Right ventricle myocardium superior (tissue), 1 donor: ENCODE measurements at regions not wholly inside any gene's neighbourhood (a gene's known extent, or its start where the extent isn't known, plus 50 kb on each side); places are given as distances from the start of the nearest gene placed in this dataset.

Experiments used
- ATAC-seq: fragments of 200-7000 bp; cut with Tn5 transposase; one replicate; pipeline ENCODE4 v1.9.1; 2020; ENCODE audit warnings: mild to moderate bottlenecking; ENCODE audit not compliant: poor library complexity
- DNase-seq: peaks from one replicate; pipeline ENCODE4 v3.0.0-alpha.2; 2020
- intact Hi-C: fragments of 100-400 bp; cut with DNase I; formaldehyde crosslinking; loops from one replicate; pipeline ENCODE4 v1.11.2; 2022
- donor health status: DM: no; HTN: yes; CAD: no; lungs with severe emphysema.

DNA sequence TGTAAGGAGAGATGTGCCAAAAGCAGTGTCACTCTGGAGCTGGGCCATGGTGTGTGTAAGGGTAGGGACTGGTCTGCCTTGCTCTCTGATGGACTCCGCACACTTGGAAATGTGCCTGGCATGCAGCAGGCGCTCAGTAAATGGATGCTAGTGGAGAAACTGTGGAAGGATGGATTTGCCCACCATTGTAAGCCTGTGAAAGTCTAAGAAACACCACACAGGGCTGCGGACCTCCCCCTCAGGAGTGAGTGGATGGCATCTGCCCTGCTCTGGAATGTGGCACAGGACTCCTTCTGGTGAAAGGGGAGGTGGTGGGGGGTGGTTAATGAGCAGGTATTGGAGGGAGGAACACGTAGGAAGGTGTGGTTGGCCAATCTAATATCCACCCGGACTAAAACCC lies 62.2 kb upstream of the ACAN start:
- intact Hi-C loops, result no loop called here
- ATAC-seq (no peak), DNase-seq (no peak)

DNA sequence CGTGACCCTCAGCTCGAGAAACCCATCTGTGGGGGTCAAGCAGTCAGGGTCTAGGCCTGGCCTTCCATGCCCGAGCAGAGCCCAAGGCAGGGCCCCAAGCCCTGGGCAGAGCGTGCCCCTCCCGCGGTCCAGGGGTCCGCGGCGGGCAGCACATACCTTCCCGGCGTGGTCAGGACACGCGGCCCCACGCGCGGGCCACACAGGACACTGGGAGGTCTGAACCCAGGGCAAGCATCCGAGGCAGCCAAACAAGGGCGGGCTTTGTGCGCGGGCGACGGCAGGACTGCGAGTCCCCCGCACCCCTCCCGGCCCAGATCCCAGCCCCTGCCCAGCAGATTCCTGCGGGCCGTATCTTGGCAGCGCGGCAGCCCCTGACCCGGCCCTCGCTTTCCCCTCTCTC lies 61.6 kb upstream of the ACAN start:
- intact Hi-C loops, result no loop called here
- ATAC-seq (no peak), DNase-seq (no peak)

DNA sequence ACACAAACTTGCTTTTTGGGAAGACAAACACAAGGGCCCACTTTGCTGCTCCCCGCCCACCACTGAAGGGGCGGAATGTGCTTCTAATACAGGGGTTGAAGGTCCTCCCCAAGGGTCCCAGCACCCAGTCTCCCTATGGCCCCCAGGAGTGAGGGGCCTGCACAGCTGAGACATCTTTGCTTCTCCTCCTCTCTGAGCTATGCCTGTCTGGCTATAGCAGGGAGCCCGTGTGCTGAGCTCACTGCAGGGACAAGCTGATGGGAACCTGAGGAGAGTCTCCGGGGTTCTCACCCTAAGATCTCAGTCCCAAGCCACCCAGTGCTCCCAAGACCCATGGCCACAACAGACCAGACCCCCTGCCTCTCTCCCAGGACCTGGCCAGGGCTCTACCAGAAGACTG lies 61.1 kb upstream of the ACAN start:
- DNase-seq, result no peak
- intact Hi-C loops, result no loop called here
- no peak for ATAC-seq

DNA sequence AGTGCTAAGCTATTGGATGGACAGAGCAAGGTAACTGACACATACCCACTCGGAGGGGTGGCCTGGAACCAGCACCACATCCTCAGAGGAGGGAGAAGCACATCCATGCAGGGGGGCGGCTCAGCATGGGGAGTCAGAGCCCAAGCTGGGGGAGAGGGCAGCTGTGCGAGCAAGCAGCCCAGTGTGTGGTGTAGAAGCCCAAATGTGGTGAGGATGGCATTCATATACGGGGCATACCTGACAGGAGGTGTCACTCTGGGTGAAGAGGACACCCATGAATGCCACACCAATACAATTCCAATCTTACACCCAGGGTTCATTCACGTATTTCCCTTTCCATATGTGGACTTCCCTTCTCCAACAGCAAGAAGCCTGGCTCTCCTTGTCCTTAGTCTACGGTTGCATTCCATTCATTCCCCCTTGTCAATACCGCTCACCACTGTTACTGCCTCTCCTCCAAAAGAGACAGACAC lies 58.7 kb upstream of the ACAN start:
- intact Hi-C loops, result no loop called here
- DNase-seq, result no peak
- ATAC-seq, result no peak

DNA sequence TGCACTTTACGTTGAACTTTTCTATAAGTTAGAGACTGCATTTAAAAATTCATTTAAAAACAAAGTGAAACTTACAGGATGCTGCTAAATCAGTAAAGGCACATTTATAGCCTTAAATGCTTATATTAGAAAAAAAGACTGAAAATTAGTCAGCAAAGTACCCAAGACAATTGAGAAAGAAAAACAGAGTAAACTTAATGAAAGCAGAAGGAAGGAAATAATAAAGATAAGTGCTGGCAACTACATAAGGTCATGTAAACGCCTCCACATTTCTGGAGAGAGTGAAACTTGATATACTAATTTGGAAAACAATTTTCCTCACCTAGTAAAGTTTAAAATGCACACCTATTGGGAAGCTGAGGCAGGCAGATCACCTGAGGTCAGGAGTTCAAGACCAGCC lies 58.2 kb upstream of the ACAN start:
- ATAC-seq (no peak), DNase-seq (no peak)
- intact Hi-C loops, result no loop called here

DNA sequence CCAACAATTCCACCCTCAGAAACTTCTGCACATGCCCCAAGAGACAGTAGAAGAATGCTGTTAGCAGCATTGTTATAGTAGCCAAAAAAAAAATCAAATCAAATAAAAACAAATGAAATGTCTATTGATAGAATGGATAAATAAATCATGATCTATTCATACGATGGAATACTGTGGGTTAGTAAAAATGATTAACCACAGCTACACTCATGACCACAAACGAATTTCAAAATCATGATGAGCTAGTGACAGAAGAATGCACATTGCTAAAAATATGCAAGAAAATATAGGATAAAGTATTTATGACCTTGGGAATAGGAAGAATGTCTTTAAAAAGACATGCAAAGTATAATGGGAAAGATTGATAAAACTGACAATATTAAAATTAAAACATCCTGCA lies 57.5 kb upstream of the ACAN start:
- no peak for ATAC-seq
- intact Hi-C loops, result no loop called here
- no peak for DNase-seq

DNA sequence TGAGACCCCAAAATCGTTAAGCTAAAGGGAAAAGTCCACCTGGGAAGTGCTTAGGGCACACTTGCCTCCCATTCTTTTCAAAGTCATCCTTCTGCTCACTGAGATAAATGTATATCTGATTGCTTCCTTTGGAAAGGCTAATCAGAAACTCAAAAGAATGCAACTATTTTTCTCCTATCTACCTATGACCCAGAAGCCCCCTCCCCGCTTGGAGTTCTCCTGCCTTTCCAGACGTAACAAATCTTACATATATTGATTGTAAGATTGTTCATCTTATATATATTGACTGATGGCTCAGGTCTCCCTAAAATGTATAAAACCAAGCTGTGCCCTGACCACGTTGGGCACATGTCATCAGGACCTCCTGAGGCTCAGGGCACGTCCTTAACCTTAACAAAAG lies 56.8 kb upstream of the ACAN start:
- DNase-seq, result no peak
- intact Hi-C loops, result no loop called here
- no peak for ATAC-seq

DNA sequence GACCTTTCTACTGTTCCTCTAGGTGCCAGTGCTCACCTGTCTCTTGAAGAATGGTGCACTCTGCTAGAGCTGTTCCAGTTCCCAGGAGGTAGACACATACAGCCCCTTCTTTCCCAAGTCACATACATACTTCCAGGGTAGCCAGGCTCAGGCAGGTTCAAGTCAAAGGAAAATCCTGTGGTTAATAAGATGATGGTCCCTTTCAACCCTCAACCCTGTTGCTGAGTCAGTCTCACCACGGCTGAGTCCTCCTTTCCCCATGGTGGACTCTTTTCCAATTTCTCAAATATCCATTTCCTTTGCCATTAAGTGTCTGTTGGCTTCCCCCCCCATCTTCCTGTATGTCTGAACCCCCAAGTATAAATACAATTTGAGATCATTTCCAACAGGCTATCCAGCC lies 56.1 kb upstream of the ACAN start:
- ATAC-seq, result no peak
- no peak for DNase-seq
- intact Hi-C loops, result no loop called here

DNA sequence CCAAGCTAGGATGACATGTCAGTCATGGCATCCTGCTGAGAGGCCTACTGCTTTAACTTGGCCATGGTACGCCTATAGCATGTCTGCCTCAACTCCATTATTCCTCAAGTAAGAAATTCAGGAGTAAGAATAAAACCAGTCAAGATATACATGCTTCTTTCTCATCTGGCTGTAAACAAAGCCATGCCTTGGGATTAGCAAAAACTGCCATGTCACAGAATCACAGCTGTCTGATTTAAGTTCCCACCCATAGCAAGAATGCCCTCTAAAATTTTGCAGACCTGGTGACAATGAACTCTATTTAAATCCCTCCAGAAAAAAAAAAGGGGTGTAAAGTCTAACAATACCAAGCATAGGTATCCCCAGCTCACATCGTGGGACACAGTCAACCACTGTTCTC lies 55.6 kb upstream of the ACAN start:
- ATAC-seq, result no peak
- intact Hi-C loops, result no loop called here
- DNase-seq, result no peak

DNA sequence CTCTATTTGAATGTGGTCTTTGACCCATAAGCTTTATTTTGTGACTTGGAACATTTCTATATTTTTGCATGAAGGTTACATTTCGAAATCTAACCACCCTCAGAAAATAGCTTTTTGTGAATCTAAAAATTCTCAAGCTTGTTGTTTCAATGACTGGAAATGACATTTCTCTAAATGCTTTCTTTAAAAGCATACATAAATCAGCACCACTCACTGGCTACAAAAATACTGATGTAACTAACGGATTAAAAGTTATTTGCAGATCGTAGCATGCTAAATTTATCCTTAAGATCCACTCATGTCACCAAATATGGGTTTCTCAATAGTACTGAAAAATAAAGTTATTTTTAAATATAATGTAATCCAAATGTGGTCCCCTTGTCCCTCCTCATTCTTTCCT lies 55.2 kb upstream of the ACAN start:
- intact Hi-C loops, result no loop called here
- DNase-seq, result no peak
- no peak for ATAC-seq

DNA sequence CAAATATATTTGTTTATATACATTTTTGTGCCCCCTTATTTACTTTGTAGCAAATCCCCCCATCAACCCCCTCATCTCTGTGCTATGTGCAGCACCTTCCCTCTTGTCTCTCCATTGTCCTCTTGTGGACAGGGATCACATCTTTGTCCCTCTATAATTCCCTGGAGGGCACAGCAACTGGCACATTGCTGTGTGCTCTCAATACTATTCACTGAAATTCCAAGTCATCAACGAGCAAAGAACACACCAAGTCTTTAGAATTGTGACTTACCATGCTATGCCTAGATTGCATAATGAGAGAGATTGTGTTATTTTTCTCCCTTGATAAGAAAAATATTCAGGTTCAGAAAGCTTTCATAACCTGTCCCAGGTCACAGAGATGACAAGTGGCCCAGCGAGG lies 54.6 kb upstream of the ACAN start:
- intact Hi-C loops, result no loop called here
- no peak for DNase-seq
- ATAC-seq, result no peak

DNA sequence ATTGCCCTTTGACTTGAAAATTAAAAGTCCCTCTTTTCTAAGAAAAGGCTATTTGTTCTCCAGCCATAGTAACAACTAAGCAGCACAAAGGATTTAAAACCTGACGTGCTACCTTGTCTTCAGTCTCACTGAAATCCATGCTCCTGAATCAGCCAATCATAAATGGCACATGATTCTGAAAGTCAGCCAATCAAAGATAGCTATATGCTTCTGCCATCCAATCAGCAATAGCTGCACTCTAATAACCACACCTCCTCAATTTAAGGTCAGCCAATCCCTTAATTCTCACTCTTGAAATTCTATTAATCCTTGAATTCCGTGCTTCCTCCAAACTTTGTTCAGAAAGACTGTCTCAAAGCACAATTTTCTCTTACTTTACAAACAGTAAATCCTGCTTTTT lies 53.5 kb upstream of the ACAN start:
- intact Hi-C loops, result no loop called here
- ATAC-seq (no peak), DNase-seq (no peak)

DNA sequence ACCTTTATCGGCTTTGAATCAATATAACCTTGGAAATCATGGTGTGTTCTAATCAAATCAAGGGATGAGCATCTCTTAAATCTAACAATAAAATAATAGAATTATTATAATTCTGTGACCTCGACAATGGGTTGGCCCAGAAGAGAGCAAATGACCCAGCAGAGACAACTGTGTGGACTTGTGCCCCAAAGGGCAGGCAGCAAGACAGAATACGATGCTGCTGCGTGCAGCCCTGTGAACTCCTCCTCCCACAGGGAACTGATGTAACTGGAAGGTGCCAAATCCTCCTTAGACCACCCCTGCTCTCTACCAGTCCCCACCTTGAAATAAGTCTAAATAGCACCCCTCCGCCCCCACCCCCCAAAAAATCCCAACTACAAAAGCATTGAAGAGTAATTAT lies 50.7 kb upstream of the ACAN start:
- ATAC-seq (no peak), DNase-seq (no peak)
- intact Hi-C loops, result no loop called here

DNA sequence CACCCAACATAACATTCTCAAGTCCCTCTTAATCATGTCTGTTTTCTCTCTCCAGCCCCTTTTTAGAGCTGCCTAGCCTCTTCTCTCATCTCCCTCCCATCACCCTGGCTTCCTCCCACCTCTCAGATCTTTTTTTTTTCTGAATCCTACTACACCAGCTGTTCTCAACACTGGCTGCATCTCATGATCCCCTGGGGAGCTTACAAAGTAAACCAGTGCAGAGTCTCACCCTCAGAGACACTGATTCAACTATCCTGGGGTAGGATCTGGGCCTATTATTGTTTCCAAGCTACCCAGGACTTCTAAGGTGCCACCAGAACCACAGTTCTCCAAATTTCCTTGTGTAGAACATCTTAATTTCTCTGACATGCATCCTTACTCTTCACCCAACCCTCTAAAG lies 50.3 kb upstream of the ACAN start:
- ATAC-seq, result no peak
- no peak for DNase-seq
- intact Hi-C loops, result no loop called here
